DOHH2 (cell line): ENCODE measurements at regions not wholly inside any gene's neighbourhood (a gene's known extent, or its start where the extent isn't known, plus 50 kb on each side); places are given as distances from the start of the nearest gene placed in this dataset.

Experiments
- H3F3A ChIP-seq: fragments of 200-600 bp; sonication (generic), shearing (Covaris generic); 2 replicates; pipeline ENCODE4 v1.6.0; 2016; ENCODE audit warnings: antibody characterized with exemption, mild to moderate bottlenecking; ENCODE audit not compliant: control insufficient read depth, insufficient read depth
- H3K27ac ChIP-seq: fragments of 200-600 bp; sonication (generic); 2 replicates; pipeline ENCODE4 v1.5.1; 2014; ENCODE audit warnings: low read depth, mild to moderate bottlenecking, low read length, moderate library complexity
- H3K27me3 ChIP-seq: fragments of 200-600 bp; sonication (generic); 2 replicates; pipeline ENCODE4 v1.6.1; 2014; ENCODE audit warnings: mild to moderate bottlenecking, low read length, mixed read lengths; ENCODE audit not compliant: control insufficient read depth
- H3K36me3 ChIP-seq: fragments of 200-600 bp; sonication (generic); 2 replicates; pipeline ENCODE4 v1.6.1; 2014; ENCODE audit warnings: mild to moderate bottlenecking, low read length, moderate library complexity, mixed read lengths; ENCODE audit not compliant: control insufficient read depth
- H3K4me1 ChIP-seq: fragments of 200-600 bp; sonication (generic); 2 replicates; pipeline ENCODE4 v1.6.1; 2014; ENCODE audit warnings: mild to moderate bottlenecking, low read length, mixed read lengths; ENCODE audit not compliant: control insufficient read depth
- H3K4me2 ChIP-seq: fragments of 200-600 bp; sonication (generic); 2 replicates; pipeline ENCODE4 v1.6.0; 2014; ENCODE audit warnings: mild to moderate bottlenecking, low read length, moderate library complexity
- H3K4me3 ChIP-seq: fragments of 200-600 bp; sonication (generic); 2 replicates; pipeline ENCODE4 v1.5.1; 2014; ENCODE audit warnings: mild to moderate bottlenecking, low read length, mixed read lengths
- H3K79me2 ChIP-seq: fragments of 200-600 bp; sonication (generic); 2 replicates; pipeline ENCODE4 v1.6.1; 2014; ENCODE audit warnings: mild to moderate bottlenecking, low read length, mixed read lengths; ENCODE audit not compliant: control insufficient read depth
- H3K9me2 ChIP-seq: fragments of 200-600 bp; sonication (generic); replicated peaks from 2 replicates; pipeline ENCODE4 v1.6.1; 2014; ENCODE audit warnings: mild to moderate bottlenecking, low read length, mixed read lengths; ENCODE audit not compliant: control insufficient read depth
- H3K9me3 ChIP-seq: fragments of 200-600 bp; sonication (generic); 2 replicates; pipeline ENCODE4 v1.6.1; 2014; ENCODE audit warnings: antibody characterized with exemption, low read length, mixed read lengths; ENCODE audit not compliant: control insufficient read depth, insufficient read depth
- H4K20me1 ChIP-seq: fragments of 200-600 bp; sonication (generic); 2 replicates; pipeline ENCODE4 v1.6.0; 2014; ENCODE audit warnings: low read depth, mild to moderate bottlenecking, antibody characterized with exemption, low read length, moderate library complexity; ENCODE audit not compliant: control insufficient read depth, insufficient read depth
- EZH2phosphoT487 ChIP-seq: fragments of 200-600 bp; sonication (generic); IDR thresholded peaks from 2 replicates; pipeline ENCODE4 v1.6.1; 2017; ENCODE audit warnings: borderline replicate concordance, mild to moderate bottlenecking, antibody characterized with exemption, low read length, moderate library complexity, mixed read lengths
- TF ChIP-seq, protein P1 (sequence below): fragments of 200-600 bp; sonication (generic); IDR thresholded peaks from one replicate; pipeline ENCODE4 v1.5.1; 2014; ENCODE audit warnings: antibody characterized with exemption, mild to moderate bottlenecking, low read depth, low read length; ENCODE audit not compliant: poor library complexity, severe bottlenecking

DNA sequence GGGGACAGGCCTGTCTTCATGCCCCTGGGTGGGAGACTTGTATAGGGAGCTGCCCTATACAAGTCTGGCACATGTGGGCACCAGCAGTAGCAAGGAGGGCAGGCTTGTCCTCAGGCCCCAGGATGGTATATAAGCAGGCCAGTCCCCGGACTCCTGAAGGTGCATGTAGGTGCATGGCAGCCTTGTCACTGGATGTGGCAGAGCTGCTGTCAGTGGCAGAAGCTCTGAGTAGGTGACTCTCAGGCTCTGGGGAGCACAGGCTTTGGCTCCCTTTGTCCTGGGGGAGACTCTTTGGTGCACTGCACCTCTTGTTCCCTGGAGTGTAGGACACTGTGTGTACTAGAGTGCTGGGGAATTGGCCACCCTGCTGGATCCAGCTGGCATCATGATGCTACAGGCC, 376.7 kb upstream of the DIPK2B start:
- H3K4me3 ChIP-seq, result no peak overlapping the region
- no peaks in the 10 kb centered on the region for H4K20me1 ChIP-seq
- H3F3A ChIP-seq, result no peaks in the 10 kb centered on the region
- no peak overlapping the region for H3K4me2 ChIP-seq
- no peak for TF ChIP-seq EZH2phosphoT487
- TF ChIP-seq, protein P1, sequence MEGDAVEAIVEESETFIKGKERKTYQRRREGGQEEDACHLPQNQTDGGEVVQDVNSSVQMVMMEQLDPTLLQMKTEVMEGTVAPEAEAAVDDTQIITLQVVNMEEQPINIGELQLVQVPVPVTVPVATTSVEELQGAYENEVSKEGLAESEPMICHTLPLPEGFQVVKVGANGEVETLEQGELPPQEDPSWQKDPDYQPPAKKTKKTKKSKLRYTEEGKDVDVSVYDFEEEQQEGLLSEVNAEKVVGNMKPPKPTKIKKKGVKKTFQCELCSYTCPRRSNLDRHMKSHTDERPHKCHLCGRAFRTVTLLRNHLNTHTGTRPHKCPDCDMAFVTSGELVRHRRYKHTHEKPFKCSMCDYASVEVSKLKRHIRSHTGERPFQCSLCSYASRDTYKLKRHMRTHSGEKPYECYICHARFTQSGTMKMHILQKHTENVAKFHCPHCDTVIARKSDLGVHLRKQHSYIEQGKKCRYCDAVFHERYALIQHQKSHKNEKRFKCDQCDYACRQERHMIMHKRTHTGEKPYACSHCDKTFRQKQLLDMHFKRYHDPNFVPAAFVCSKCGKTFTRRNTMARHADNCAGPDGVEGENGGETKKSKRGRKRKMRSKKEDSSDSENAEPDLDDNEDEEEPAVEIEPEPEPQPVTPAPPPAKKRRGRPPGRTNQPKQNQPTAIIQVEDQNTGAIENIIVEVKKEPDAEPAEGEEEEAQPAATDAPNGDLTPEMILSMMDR, result no peak
- no peaks in the 10 kb centered on the region for H3K4me1 ChIP-seq
- no peaks in the 10 kb centered on the region for H3K36me3 ChIP-seq
- no peaks in the 10 kb centered on the region for H3K9me3 ChIP-seq
- H3K27ac ChIP-seq, result no peak overlapping the region
- H3K27me3 ChIP-seq, result no peaks in the 10 kb centered on the region
- no peaks in the 10 kb centered on the region for H3K79me2 ChIP-seq
- no peaks in the 10 kb centered on the region for H3K9me2 ChIP-seq

DNA sequence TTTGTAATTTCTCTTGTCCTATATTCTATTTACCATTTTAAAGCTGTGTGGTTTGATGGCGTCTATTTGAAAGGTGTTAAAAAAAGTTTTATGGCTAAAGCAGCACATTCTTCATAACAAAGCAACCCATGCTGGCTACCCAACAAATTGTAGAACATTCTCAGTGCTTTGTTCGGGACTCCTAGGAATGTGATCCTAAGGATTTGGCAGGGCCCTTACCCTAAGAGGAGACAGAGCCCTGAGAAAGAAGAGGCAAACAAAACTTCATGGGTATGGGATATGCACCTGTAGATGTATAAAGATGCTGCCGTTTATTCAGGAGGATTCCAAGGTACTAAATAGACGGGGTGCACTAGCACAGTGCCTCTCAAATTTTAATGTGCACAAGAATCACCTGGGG, 370.8 kb upstream of the DIPK2B start:
- no peak overlapping the region for H3K27ac ChIP-seq
- no peaks in the 10 kb centered on the region for H3K36me3 ChIP-seq
- TF ChIP-seq, protein P1, result no peak
- no peak for TF ChIP-seq EZH2phosphoT487

DNA sequence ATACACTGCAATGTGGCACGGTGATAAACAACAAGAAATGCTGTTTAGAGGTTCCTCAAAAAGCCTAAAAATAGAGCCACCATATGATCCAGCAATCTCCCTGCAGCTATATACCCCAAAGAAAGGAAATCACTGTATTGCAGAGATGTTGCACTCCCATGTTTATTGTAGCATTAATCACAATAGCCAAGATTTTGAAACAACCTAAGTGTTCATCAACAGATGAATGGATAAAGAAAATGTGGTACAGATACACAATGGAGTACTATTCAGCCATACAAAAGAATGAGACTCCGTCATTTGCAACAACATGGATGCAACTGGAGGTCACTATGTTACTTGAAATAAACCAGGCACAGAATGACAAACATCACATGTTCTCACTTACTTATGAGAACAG, 365.8 kb upstream of the DIPK2B start:
- Histone ChIP-seq H3K27ac (no peak overlapping the region), H3K27me3 (no peaks in the 10 kb centered on the region), H3K4me1 (no peaks in the 10 kb centered on the region), H3K4me3 (no peak overlapping the region), H3K9me2 (no peaks in the 10 kb centered on the region), H3K4me2 (no peak overlapping the region), H3K36me3 (no peaks in the 10 kb centered on the region), H3K9me3 (no peaks in the 10 kb centered on the region), H4K20me1 (no peaks in the 10 kb centered on the region), H3F3A (no peaks in the 10 kb centered on the region), H3K79me2 (no peaks in the 10 kb centered on the region)
- TF ChIP-seq, protein P1, result no peak
- TF ChIP-seq EZH2phosphoT487, result no peak

More for the DNA sequence above, 370.8 kb upstream of the DIPK2B start:
- H3K27me3 ChIP-seq, result no peaks in the 10 kb centered on the region
- no peaks in the 10 kb centered on the region for H3K9me2 ChIP-seq
- no peak overlapping the region for H3K4me3 ChIP-seq
- H3F3A ChIP-seq, result no peaks in the 10 kb centered on the region
- no peak overlapping the region for H3K4me2 ChIP-seq
- H4K20me1 ChIP-seq, result no peaks in the 10 kb centered on the region
- H3K9me3 ChIP-seq, result no peaks in the 10 kb centered on the region
- no peaks in the 10 kb centered on the region for H3K79me2 ChIP-seq
- no peaks in the 10 kb centered on the region for H3K4me1 ChIP-seq

DNA sequence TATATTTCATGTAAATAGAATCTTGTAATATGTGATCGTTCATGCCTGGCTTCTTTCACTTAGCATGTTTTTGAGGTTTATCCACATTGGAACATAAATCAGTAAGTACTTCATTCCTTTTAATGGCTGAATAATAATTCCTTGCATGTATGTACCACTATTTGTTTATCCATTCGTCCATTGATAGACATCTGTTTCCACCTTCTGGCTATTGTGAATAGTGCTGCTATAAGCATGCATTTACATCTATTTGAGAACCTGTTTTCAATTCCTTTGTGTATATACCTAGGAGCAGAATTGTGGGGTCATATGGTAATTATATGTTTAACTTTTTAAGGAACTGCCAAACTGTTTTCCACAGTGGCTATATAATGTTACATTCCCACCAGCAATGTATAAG, 356.7 kb upstream of the DIPK2B start:
- H4K20me1 ChIP-seq, result no peaks in the 10 kb centered on the region
- no peaks in the 10 kb centered on the region for H3K36me3 ChIP-seq
- H3K27me3 ChIP-seq, result no peaks in the 10 kb centered on the region
- H3K4me3 ChIP-seq, result no peak overlapping the region
- no peaks in the 10 kb centered on the region for H3F3A ChIP-seq
- no peaks in the 10 kb centered on the region for H3K79me2 ChIP-seq
- TF ChIP-seq EZH2phosphoT487, result no peak
- TF ChIP-seq, protein P1, result no peak
- H3K9me2 ChIP-seq, result no peaks in the 10 kb centered on the region
- no peaks in the 10 kb centered on the region for H3K9me3 ChIP-seq
- H3K4me1 ChIP-seq, result no peaks in the 10 kb centered on the region
- no peak overlapping the region for H3K27ac ChIP-seq
- no peak overlapping the region for H3K4me2 ChIP-seq
